Activated B cell treated with CpG ODN at 0.5 μM for 24 hours (primary cell): ENCODE measurements at regions not wholly inside any gene's neighbourhood (a gene's known extent, or its start where the extent isn't known, plus 50 kb on each side); places are given as distances from the start of the nearest gene placed in this dataset.

ENCODE experiments used
- ATAC-seq: fragments of 200-7000 bp; cut with Tn5 transposase; one replicate; pipeline ENCODE4 v1.10.0; 2021; ENCODE audit warnings: low read depth, mild to moderate bottlenecking, moderate library complexity
- CTCF ChIA-PET: fragments of 350-600 bp; sonication (Branson Sonifier 250); formaldehyde crosslinking; loops from one replicate; lab custom pipeline; 2021; ENCODE audit warnings: antibody characterized with exemption; lab: Charles Lee
- POLR2A ChIA-PET: fragments of 350-600 bp; sonication (Branson Sonifier 250); formaldehyde crosslinking; loops from one replicate; lab custom pipeline; 2021; ENCODE audit warnings: antibody characterized with exemption; lab: Charles Lee
- DNase-seq: peaks from one replicate; pipeline ENCODE4 v3.0.0; 2022
- H3K27ac Mint-ChIP-seq: one replicate; pipeline ENCODE4 v1.8.0; 2020; ENCODE audit warnings: mixed read lengths
- H3K27me3 Mint-ChIP-seq: one replicate; pipeline ENCODE4 v1.8.0; 2021; ENCODE audit warnings: mixed read lengths
- H3K36me3 Mint-ChIP-seq: one replicate; pipeline ENCODE4 v1.8.0; 2021; ENCODE audit warnings: low read depth, mixed read lengths
- H3K4me1 Mint-ChIP-seq: one replicate; pipeline ENCODE4 v1.8.0; 2021; ENCODE audit warnings: mixed read lengths
- H3K4me3 Mint-ChIP-seq: one replicate; pipeline ENCODE4 v1.8.0; 2020; ENCODE audit warnings: mild to moderate bottlenecking, mixed read lengths
- H3K9me3 Mint-ChIP-seq: one replicate; pipeline ENCODE4 v1.8.0; 2020; ENCODE audit warnings: mixed read lengths
- CTCF ChIP-seq: fragments of 200-600 bp; IDR thresholded peaks from one replicate; pipeline ENCODE4 v1.8.0; 2022; ENCODE audit warnings: antibody characterized with exemption, mild to moderate bottlenecking
- intact Hi-C: fragments of 100-400 bp; cut with micrococcal nuclease; formaldehyde crosslinking; loops from one replicate; pipeline ENCODE4 v1.15.1; 2024

- H3K27ac Mint-ChIP-seq, result no peak overlapping the region
- H3K36me3 Mint-ChIP-seq, result no peaks in the 10 kb centered on the region
- no peak overlapping the region for H3K4me3 Mint-ChIP-seq
- DNase-seq (no peak), ATAC-seq (no peak)
- H3K4me1 Mint-ChIP-seq, result peaks cover 4% of the 10 kb centered on the region
- intact Hi-C loops, result no loop called here
- POLR2A ChIA-PET, result no interaction called here
- no peak for TF ChIP-seq CTCF
- H3K9me3 Mint-ChIP-seq, result no peaks in the 10 kb centered on the region
- CTCF ChIA-PET, result interaction anchor here (9.8 kb wide), 1 partner anchor 439 kb away, joined by 139 read pairs; no protein-coding TSS in a partner anchor
- peaks cover 30% of the 10 kb centered on the region for H3K27me3 Mint-ChIP-seq
Observed at GRCh38 chr6:160933256-160933655, 58.3 kb upstream of the MAP3K4 start.

GRCh38 chr6:160934157-160934556 is 57.4 kb upstream of the MAP3K4 start:
- ATAC-seq, result no peak
- peaks cover 4% of the 10 kb centered on the region for H3K4me1 Mint-ChIP-seq
- no peak overlapping the region for H3K27ac Mint-ChIP-seq
- ChIA-PET CTCF (interaction anchor here (9.8 kb wide), 1 partner anchor 438 kb away, joined by 139 read pairs; no protein-coding TSS in a partner anchor), POLR2A (no interaction called here)
- H3K36me3 Mint-ChIP-seq, result no peaks in the 10 kb centered on the region
- peaks cover 25% of the 10 kb centered on the region for H3K27me3 Mint-ChIP-seq
- intact Hi-C loops, result no loop called here
- no peak overlapping the region for H3K4me3 Mint-ChIP-seq
- TF ChIP-seq CTCF, result no peak
- no peak for DNase-seq
- H3K9me3 Mint-ChIP-seq, result no peaks in the 10 kb centered on the region

GRCh38 chr6:160940197-160940596 is 51.4 kb upstream of the MAP3K4 start:
- ChIA-PET POLR2A (no interaction called here), CTCF (interaction anchor here (1.2 kb wide), 1 partner anchor 9 kb away, joined by 3 read pairs; no protein-coding TSS in a partner anchor)
- ATAC-seq (no peak), DNase-seq (no peak)
- Mint-ChIP-seq H3K36me3 (no peaks in the 10 kb centered on the region), H3K4me3 (no peak overlapping the region), H3K27me3 (peaks cover 11% of the 10 kb centered on the region), H3K27ac (no peak overlapping the region), H3K4me1 (no peaks in the 10 kb centered on the region), H3K9me3 (no peaks in the 10 kb centered on the region)
- intact Hi-C loops, result no loop called here
- TF ChIP-seq CTCF, result no peak
